ENCODE measurements at regions not wholly inside any gene's neighbourhood (a gene's known extent, or its start where the extent isn't known, plus 50 kb on each side); places are given as distances from the start of the nearest gene placed in this dataset.

DNA sequence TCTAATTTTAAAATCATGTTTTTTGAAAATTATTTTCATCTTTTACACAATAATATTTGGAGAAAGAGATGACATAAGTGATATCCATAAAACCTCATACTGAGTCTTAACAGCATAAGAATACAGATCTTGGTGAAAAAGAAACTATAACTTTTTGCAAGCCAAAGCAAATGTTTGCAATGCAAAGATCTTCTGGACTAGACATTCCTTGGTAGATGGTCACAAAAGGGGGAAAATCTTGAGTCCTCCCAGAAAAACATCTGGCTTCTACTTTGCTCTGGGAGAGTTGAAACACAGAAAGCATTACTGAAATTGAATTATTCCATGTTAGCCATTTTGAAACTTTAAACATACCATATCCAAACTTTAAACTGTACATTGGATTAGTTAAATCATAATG, 308.2 kb downstream of the ANXA1 start:
- TF ChIP-seq, protein P1, sequence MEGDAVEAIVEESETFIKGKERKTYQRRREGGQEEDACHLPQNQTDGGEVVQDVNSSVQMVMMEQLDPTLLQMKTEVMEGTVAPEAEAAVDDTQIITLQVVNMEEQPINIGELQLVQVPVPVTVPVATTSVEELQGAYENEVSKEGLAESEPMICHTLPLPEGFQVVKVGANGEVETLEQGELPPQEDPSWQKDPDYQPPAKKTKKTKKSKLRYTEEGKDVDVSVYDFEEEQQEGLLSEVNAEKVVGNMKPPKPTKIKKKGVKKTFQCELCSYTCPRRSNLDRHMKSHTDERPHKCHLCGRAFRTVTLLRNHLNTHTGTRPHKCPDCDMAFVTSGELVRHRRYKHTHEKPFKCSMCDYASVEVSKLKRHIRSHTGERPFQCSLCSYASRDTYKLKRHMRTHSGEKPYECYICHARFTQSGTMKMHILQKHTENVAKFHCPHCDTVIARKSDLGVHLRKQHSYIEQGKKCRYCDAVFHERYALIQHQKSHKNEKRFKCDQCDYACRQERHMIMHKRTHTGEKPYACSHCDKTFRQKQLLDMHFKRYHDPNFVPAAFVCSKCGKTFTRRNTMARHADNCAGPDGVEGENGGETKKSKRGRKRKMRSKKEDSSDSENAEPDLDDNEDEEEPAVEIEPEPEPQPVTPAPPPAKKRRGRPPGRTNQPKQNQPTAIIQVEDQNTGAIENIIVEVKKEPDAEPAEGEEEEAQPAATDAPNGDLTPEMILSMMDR (IDR thresholded peaks at IDR 0.05): no peak
- TF ChIP-seq EZH2 (IDR thresholded peaks at IDR 0.05) (no peak), EZH2phosphoT487 (IDR thresholded peaks at IDR 0.05) (no peak)
